ENCODE measurements at regions not wholly inside any gene's neighbourhood (a gene's known extent, or its start where the extent isn't known, plus 50 kb on each side); places are given as distances from the start of the nearest gene placed in this dataset.

DNA sequence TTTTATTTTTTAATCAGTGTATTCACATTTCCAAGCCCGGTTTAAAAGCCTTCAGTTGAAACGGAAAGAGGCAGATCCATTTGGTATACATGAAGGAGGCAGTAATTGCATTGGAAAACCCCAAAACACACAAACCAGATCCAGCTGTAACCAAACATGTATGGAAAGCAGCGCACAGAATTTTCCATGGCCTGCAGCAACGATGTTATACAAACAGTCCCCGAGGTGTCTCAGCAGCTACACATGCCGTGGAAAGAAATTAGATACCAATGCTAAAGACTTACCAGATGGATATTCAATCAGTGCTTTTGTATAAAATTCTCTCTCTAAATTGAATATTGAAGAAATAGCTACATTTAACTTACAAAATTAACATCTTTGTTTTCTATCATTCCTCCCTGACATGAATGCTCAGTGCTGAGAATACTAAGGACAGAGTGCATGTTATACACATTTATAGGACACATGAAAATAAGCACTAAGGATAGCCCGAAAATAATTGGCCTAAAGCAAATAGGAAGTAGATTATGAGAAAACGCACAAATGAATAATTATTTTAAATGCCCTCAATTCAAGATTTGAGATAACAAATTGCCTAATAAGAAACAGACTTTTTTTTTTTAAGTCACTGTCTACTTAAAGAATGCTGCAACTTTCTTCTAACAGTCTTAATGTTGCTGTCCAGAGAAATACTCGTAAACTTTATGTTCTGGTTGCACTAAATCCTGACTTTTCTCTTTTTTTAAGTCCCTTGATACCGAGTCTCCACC lies 713.1 kb downstream of the HDGFL1 start:
- no peak overlapping the region for H3K27ac ChIP-seq

GRCh38 chr6:23293653-23294052 lies 724.3 kb downstream of the HDGFL1 start:
- TF ChIP-seq, protein P1, sequence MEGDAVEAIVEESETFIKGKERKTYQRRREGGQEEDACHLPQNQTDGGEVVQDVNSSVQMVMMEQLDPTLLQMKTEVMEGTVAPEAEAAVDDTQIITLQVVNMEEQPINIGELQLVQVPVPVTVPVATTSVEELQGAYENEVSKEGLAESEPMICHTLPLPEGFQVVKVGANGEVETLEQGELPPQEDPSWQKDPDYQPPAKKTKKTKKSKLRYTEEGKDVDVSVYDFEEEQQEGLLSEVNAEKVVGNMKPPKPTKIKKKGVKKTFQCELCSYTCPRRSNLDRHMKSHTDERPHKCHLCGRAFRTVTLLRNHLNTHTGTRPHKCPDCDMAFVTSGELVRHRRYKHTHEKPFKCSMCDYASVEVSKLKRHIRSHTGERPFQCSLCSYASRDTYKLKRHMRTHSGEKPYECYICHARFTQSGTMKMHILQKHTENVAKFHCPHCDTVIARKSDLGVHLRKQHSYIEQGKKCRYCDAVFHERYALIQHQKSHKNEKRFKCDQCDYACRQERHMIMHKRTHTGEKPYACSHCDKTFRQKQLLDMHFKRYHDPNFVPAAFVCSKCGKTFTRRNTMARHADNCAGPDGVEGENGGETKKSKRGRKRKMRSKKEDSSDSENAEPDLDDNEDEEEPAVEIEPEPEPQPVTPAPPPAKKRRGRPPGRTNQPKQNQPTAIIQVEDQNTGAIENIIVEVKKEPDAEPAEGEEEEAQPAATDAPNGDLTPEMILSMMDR (conservative IDR thresholded peaks at IDR 0.05) = no peak
- no peak for TF ChIP-seq ZFX (IDR thresholded peaks at IDR 0.05)
- H3K27ac ChIP-seq = no peak overlapping the region

More for the DNA sequence above, 713.1 kb downstream of the HDGFL1 start:
- TF ChIP-seq, protein P1 (conservative IDR thresholded peaks at IDR 0.05) = no peak
- no peak for TF ChIP-seq ZFX (IDR thresholded peaks at IDR 0.05)

GRCh38 chr6:23301556-23301955 lies 732.2 kb downstream of the HDGFL1 start:
- no peak for TF ChIP-seq ZFX (IDR thresholded peaks at IDR 0.05)
- TF ChIP-seq, protein P1 (conservative IDR thresholded peaks at IDR 0.05) = no peak
- H3K27ac ChIP-seq = no peak overlapping the region

DNA sequence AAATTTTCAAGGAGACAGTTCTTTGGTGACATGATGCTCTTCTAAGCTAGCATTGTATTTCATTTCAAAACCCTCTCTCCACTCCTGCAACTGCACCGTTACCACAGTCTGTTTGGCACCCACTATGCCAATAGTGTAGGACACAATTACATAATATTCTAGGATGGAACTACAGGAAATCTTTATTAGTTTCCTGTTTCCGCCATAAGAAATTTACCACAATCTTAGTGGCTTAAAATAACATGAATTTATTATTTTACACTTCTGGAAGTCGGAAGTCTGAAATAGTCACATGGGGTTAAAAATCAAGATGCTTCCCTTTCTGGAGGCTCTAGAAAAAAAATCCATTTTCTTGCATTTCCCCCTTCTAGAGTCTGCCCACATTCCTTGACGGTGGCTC lies 733.1 kb downstream of the HDGFL1 start:
- TF ChIP-seq, protein P1 (conservative IDR thresholded peaks at IDR 0.05) = no peak
- TF ChIP-seq ZFX (IDR thresholded peaks at IDR 0.05) = no peak
- no peak overlapping the region for H3K27ac ChIP-seq

- no peak overlapping the region for H3K27ac ChIP-seq
- TF ChIP-seq ZFX (IDR thresholded peaks at IDR 0.05) = no peak
- TF ChIP-seq, protein P1 (conservative IDR thresholded peaks at IDR 0.05) = no peak
Measured at GRCh38 chr6:23305325-23305943, 736.1 kb downstream of the HDGFL1 start.

- TF ChIP-seq ZFX (IDR thresholded peaks at IDR 0.05) = no peak
- TF ChIP-seq, protein P1 (conservative IDR thresholded peaks at IDR 0.05) = no peak
- H3K27ac ChIP-seq = no peak overlapping the region
Measured at GRCh38 chr6:23306251-23306950, 737.0 kb downstream of the HDGFL1 start.

GRCh38 chr6:23307516-23307915 lies 738.1 kb downstream of the HDGFL1 start:
- H3K27ac ChIP-seq = no peak overlapping the region
- TF ChIP-seq, protein P1 (conservative IDR thresholded peaks at IDR 0.05) = no peak
